Medulla oblongata (tissue), 1 donor: ENCODE measurements at regions not wholly inside any gene's neighbourhood (a gene's known extent, or its start where the extent isn't known, plus 50 kb on each side); places are given as distances from the start of the nearest gene placed in this dataset.

ENCODE experiments used
- DNase-seq: peaks from one replicate; pipeline ENCODE4 v3.0.0-alpha.2; 2015; ENCODE audit errors: extremely low spot score

DNA sequence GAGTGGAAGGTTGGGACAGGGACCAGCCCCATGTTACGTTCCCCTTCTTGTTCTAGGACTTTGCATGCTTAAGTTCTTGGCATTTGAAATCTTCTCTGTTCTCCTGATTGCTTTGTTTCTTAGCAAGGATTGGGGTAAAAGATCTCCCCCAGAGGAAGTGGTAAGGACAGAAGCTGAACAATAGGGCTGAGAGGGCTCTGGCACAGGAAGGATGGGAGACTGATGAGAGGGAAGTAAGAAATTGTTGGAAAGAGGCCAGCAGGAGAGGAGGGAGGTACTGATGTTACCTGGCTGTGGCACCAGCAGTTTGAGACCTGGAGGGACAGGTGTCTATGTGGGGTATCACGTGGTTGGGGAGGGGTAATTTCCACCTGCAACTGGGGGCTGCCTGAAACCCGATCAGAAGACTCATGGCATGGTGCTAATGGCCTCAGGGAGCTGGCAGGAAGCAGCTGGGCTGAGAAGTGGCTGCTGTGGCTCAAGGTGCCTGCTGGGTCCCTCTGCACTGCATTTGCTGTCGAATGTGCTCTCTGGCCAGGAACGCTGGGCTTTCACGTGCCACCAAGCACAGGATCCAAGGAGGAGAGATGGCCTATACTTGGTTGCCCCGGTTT lies 108.4 kb downstream of the LSM3 start:
- DNase-seq = no peak

DNA sequence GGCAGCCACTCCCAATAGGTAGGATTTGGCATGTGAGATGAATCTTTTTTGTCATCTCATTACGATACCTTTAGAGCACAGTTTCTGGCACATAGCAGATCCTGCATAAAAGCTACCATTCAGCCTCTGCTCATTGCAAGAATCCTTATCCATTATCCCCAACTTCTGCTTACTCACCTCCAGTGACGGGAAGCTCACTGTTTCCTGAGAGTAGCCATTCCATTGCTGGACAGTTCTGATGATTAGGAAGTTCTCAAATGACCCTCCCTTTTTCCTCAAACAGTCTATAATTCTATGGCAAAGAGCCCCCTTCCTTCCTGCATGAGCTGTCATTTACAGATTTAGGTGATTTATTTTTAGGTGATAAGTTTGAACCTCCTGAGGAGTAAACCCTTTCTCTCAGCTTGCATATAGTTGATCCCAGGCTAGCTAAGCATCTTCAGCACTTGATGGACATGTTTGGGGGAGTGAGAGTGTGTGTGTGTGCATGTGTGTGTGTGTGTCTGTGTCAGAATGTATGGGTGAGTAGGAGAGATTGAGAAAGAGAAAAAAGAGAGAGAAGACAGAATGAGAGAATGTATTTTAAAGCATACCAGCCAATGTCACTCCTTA lies 109.7 kb downstream of the LSM3 start:
- no peak for DNase-seq

DNA sequence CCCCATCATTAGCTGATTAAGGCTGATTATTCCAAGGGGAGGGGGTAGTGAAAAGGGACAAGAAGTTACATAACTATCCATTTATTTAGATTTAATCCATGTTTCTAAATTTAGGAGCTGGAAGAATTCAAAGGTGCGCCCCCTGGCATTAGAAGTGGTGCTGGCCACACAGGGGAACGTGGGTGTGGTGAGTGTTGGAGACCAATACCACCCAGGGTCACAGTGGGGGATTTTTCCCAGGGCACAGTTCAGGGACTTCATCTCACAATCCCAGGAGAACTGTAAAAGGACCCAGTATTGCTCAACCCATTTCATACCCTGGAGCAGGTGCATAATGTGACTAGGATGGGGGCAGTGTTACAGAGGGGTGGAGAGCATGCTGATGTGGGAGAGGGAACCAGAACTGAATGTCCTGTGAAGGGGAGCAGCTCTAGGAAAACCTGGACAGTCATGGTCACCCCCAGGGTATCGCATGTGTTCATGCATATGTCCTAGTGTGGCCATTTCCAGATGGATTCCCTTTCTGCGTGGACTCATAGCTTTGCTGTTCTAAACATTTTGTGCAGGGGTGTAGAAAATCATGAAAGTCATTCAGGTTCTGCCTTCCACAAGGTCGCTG lies 110.3 kb downstream of the LSM3 start:
- DNase-seq = no peak

DNA sequence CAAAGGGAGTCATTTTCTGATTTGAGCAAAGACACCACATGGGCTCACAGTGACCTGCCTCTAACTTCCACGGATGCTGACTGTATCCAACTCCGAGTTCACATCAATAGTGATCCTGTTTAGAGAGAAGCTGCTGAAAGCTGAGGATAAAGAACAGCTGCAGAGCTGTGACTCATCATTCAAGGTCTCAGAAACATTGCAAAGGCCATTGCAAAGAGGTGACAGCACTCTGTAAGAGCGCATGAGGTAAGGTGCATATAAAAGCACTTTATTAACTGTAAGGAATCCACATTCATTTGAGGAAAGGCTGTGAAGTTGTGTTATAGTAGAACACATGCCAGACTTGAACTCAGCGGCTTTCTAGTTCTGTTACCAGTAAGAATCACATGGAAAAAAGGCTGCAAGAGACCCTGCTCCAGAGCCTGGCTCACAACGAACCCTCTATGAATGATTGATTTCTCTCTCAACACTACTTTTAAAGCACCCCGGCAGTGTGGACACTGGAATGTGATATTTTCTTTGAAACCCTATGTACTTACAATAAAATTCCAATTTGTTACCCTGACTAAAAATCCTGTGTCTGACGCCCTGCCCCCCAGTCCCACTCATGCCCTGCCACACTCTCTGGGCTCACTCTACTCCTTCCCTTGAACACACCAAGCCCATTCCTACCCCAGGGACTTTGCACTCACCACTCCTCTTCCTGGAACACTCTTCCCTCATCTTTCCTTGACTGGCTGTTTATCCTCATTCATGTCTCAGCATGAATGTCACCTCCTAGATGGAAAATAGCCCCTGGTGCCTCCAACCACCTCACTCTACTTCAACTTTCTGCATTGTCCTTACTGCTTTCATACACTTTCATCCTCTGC lies 111.2 kb downstream of the LSM3 start:
- DNase-seq = peak; percentile 38

DNA sequence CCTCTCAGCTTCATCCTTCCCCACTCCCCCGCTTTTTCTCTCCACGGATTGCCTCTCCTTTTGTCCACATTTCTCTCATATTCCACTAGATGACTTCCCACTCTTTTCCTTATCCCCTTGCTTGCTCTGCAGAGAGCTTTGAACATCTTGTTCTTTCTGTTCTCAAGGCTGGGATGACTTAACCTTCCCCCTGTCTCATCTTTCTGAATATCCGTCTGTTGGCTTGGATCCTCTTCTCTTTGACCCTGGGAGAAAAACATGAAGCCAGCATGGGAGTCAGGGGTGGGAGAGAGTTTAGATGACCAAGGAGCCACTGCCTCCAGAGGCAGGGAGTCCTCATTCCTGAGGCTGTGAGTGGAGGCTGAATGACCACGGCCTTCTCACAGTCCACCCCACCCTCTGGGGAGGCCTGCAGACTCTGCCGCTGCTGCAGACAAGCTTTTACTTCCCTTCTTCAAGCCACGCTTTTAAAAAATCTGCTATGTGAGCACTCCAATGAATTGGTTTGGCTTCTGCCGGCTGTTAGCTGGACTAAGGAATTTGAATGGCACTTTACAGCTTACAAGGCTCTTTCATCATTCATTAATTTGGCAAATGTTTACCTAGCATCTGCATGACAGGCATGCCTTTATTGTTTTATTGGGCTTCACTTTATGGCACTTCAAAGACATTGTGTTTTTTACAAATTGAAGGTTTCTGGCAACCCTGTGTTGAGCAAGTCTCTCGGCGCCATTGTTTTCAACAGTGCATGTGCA lies 111.6 kb upstream of the SLC6A6 start:
- no peak for DNase-seq

DNA sequence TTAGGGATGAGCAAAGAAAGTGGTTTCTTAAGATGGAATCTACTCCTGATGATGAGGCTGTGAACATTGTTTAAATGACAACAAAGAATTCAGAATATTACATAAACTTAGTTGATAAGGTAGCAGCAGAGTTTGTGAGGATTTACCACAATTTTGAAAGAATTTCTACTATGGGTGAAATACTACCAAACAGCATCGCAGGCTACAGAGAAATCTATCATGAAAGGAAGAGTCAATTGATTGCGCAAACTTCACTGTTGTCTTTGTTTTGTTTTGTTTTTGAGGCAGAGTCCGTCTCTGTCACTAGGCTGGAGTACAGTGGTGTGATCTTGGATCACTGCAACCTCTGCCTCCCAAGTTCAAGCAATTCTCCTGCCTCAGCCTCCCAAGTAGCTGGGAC lies 107.4 kb upstream of the SLC6A6 start:
- no peak for DNase-seq

DNA sequence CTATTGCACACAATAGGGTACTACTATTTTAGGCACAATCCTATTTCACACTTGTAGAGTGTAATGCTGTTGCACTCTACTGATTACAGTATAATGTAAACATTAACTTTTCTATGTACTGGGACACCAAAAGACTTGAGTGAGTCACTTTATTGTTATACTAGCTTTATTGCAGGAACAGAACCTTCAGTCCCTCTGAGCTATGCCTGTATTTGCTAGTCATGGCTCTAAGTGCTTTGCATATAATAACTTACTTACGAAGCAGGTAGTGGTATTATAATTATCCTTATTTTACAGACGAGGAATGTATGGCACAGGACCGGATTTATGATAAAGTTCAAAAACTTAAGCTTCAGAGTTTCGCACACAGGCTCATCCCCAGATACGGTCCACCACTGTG lies 106.6 kb upstream of the SLC6A6 start:
- no peak for DNase-seq

DNA sequence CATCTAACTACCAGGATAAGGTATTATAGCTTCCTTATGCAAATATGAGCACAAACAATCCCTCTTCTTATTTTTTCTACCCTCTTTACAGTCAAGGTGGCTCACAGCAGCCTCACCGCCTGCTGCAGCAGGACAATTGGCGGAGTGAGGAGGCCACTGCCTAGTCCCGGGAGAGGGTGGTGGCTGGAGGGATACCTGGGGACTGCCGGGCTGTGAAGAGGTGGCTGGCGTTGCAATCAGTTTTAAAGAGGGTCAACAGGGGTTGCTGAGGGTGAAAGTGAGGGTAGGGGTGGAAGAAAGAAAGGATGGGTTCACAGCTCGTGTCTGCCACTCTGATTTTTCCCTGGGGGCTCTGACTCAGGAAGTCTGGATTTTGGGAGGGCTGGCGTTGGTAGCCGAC lies 105.1 kb upstream of the SLC6A6 start:
- DNase-seq = no peak

DNA sequence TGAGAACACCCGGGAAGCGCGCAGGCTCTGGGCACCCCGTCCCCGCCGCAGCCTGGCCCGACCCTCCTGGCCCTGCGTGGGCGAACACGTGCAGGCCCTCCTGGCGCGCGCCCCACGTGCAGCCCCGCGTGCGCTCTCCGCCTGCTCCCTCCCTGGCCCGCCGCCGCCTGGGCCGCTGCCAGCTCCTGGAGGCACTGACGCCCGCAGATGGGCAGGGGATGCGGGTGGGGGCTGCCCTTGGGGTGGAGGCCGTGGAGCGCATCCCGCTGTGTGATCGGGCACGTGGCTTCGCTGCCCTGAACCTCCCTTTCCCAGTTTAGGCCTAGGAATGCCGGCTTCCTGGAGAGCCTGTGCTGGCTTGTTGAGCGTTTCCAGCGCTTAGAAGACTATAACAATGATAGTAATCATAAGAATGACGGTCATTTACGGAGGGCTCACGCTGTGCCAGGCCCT lies 104.6 kb upstream of the SLC6A6 start:
- peak; percentile 29 for DNase-seq

DNA sequence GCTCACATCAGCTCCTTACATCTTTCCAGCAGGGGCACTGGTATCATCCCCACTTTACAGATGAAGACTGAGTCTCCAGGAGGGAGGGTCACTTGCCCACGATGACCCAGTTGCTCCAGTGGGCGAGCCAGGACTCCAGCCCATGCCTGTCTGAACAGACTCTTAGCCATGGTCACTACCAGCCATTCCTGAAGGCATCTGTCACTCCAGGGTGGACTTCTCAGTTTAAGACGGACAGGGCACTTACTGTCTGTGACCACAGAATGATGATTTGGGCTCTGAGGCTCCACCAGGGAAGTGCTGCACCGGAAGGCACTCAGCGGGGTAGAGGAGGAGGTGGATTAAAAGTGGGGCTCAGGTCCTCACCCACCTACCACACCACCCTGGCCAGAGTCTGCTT lies 104.0 kb upstream of the SLC6A6 start:
- DNase-seq = no peak

DNA sequence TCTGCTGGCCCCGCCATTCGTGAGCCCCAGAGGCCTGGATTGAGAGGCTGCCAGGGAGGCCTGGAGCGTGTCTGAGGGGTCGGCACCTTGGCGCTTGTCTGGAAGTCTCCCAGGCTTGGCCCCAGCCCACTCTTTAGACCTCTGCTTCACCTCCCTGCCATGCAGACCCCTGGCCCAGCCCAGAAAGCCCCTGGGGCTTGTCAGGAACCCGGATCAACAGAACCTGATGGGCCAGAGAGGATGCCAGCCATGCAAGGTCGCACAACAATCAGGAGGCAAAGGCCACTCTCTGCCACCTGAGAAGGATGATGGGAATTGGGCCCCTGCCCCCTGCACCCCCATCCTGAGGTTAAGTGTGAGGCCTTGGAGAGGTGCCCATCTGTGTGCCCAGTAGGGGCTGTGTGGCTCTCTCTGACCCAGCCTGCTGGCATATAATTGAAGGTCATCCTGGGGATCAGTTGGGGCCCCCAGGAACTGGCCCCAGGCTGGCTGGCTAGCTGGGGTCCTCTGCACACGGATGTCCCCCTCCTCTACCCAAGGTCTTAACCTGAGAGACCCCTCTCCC lies 103.3 kb upstream of the SLC6A6 start:
- DNase-seq = no peak

DNA sequence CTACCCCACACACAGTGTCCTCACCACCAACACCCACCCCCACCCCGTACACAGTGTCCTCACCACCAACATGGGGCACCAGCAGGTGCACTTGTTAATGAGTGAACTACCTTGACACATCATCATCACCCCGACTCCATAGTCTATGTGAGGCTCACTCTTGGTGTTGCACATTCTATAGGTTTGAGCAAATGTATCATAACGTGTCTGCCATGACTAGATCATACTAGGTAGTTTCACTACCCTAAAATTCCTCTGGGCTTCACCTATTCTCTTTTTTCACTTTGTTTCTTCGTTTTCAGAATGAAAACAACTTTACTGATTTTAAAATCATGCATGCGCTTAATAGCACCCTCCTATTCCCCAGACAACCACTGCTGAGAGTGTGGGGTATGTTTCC lies 102.6 kb upstream of the SLC6A6 start:
- no peak for DNase-seq

DNA sequence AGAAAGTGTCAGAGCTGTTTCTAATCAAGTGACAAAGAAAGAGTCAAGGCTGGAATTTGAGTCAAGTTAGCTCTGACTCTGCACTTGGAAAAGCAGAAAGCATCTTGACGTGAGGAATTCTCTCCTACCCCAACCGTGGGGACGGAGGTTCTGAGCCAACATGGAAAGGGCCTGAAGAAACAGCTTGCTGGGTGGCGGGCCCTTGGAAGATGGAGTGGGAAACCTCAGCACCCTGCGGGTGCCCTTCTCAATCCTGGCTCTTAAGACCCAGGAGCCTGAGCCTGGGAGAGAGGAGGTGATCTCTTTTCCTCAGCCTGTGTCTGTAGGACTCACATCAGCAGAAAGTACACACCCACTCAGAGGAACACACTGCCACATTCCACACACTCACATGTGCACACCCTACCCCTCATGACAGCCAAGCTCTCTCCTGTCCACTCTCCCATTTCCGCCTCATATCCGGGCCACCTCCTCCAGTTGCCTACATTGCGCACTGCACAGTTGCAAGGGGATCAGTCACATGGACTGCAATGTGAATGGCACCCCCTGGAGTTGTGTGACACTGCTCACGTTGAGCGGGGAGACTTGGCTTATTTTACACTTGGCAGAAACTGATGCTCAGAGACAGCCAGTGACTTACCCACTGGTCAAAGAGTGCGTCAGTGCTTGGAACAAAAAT lies 101.5 kb upstream of the SLC6A6 start:
- DNase-seq = peak; percentile 7

DNA sequence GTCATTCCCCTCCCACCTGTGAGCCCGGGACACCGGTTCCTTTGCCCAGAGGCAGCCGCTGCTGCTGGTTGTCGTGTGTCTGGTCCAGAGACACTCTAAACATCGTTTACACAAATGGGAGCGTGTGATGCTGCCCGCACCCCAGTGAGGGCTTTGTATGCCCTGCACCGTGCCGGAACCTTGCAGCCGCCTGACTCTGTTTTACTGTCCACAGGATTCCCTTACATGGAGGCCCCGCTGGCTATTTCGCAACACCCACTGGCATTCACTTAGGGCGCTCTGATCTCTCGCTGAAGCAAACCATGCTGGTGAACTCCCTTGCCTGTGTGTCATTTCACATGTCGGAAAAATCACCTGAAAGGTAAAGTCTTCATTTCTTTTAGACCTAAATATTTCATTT lies 100.8 kb upstream of the SLC6A6 start:
- no peak for DNase-seq

DNA sequence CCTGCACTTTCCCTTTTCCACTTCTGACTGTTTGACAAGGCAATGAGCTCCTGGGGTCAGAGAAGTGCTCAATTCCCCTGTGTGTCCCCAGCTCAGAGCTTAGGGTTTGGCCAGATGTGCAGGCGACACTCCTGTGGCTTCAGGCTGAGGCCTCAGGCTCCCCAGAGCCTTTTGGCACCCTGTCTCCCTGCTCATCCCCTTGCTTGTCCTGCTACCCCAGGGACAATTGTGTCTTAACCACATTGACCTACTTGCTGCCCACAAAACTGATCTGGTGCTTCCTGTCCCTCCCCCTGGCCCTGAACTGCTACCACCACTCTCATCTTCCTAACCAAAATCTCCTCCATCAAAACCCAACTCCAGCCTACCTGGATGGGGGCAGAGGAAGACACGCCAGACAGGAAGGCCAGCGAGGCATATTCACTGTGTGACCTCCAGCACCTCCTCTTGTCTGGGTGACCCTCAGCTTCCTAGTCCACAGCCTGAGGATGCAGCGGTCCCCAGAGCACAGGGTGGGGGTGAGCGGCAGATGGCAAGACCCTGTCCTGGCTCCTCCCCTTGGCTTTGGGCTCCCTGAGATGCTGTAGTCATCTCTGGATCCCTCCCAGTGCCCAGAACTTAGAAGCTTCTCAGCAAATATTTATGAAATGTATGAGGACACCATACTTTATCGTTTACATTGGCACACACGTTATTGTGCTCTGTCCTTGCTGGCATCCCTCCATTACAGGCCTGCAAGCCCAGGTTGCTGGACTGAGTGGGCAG lies 98.9 kb upstream of the SLC6A6 start:
- DNase-seq = no peak

DNA sequence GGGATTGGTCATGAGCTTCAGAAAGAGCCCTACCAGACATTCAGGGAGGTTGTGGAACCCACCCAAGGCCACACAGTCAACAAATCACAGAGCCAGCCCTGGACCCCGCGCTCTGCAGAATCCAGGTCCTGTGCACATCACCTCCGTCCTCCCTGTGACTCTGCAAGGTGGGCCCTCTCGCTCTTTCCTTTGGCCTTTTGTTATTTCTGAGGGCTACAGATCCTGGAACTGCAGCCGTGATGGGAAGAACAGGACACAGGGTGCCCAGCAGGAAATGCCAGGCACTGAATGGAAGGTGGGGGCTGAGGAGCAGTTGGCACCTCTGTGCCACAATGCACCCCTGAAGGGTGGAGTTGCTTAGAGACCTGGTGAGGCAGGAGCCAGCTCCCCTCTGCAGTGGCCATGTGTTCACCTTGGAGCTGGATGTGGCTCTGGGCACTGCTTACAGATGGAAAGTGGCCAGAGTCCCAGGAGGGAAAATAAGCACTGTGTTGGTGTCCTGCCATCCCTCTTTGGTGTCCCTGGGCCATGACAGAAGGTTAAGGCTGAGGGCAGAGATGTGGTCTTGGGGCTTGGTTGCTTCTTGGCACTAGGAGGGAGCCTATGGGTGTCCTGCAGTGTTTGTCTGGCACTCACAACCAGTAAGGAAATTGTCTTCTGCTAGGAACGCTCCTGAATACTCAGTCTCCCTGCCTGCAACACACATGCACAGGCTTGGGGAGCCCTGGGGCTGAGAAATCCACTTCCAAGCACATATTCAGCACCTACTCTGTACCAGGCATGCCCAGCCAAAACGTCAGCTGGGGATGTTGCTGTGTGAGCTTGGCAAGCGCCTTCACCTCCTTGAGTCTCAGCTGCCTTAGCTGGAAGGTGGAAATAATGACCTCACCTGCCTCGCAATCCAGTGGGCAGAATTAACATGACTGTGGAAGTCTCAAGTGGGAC lies 98.0 kb upstream of the SLC6A6 start:
- peak; percentile 20 for DNase-seq

DNA sequence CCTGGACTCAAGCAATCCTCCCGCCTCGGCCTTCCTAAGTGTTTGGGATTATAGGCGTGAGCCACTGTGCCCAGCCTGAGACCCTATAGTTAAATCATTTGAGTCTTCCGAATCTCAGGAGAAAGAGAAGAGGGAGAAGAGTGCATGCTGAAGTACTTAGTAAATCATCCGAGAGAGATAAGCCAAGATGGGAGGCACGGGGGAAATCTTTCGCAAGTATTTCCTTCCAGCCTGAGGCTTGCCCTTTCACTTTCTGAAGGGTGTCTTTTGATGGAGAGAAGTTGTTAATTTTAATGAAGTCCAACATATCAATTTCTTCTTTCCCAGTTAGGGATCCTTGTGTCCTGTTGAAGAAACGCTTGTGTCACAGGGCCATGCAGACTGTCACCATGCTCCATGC lies 97.1 kb upstream of the SLC6A6 start:
- DNase-seq = no peak

DNA sequence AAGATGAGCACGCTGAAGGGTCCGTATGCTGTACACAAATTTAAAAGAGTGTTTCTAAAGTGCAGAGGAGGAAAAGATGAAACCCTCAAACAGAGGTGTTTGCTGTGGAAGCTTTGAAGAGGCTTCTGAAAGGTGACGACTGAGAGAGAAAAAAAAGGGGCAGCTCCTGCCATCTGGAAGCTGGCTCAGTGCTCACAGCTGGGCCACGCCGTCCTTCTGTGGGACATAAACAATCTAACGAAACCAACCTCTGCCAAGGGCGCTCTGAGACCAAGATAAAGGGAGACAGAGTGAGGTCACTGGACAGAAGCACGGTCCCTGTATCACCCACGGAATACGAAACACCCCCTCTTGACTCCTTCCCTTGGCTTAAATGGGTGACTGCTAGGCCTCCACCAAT lies 96.3 kb upstream of the SLC6A6 start:
- DNase-seq = no peak
